ENCODE measurements at regions not wholly inside any gene's neighbourhood (a gene's known extent, or its start where the extent isn't known, plus 50 kb on each side); places are given as distances from the start of the nearest gene placed in this dataset.

GRCh38 chr13:20348018-20348417, 115.9 kb upstream of the GJB6 start:
- 36% methylated on average over 10 of the region's 10 CpGs for WGBS (ENCODE audit: low lambda C conversion rate)
- Histone ChIP-seq H3K79me2 (ENCODE audit: insufficient read depth) (no peaks in the 10 kb centered on the region), H3K9me3 (no peaks in the 10 kb centered on the region), H4K20me1 (ENCODE audit: insufficient read depth) (no peaks in the 10 kb centered on the region), H3K27ac (ENCODE audit: low read depth in 2 of 2, low read length in 1 of 2) (no peak overlapping the region), H3K9ac (no peak overlapping the region), H3K4me3 (ENCODE audit: low read depth in 2 of 2, low read length in 1 of 2) (no peak overlapping the region), H3K36me3 (replicated peaks in 1 of 2; ENCODE audit: control insufficient read depth in 1 of 2, insufficient read depth in 2 of 2, low read length in 1 of 2) (no peaks in the 10 kb centered on the region), H3K9me2 (no peaks in the 10 kb centered on the region), H3K4me2 (no peak overlapping the region), H3K27me3 (ENCODE audit: insufficient read depth) (no peaks in the 10 kb centered on the region), H2AFZ (ENCODE audit: low read depth) (no peak overlapping the region), H3K4me1 (ENCODE audit: control insufficient read depth in 1 of 2, insufficient read depth in 2 of 2, low read depth in 1 of 2, low read length in 1 of 2) (no peaks in the 10 kb centered on the region), H3F3A (replicated peaks; ENCODE audit: insufficient read depth) (peaks cover 3% of the 10 kb centered on the region)
- ChIA-PET CTCF (no interaction called here), POLR2A (no interaction called here)
- TF ChIP-seq JUND (IDR thresholded peaks at IDR 0.05) (no peak), NFIC (IDR thresholded peaks at IDR 0.05; ENCODE audit: borderline replicate concordance) (no peak), POLR2AphosphoS5 (IDR thresholded peaks at IDR 0.05; ENCODE audit: low read depth, low read length) (no peak), CHD2 (IDR thresholded peaks at IDR 0.05; ENCODE audit: low read length, partially characterized antibody) (no peak), TAF1 (IDR thresholded peaks at IDR 0.05; ENCODE audit: borderline replicate concordance, low read depth, low read length) (no peak), EZH2phosphoT487 (IDR thresholded peaks at IDR 0.05; ENCODE audit: borderline replicate concordance, low read depth) (no peak), TEAD4 (IDR thresholded peaks at IDR 0.05; ENCODE audit: borderline replicate concordance, insufficient read depth) (no peak), EP300 (IDR thresholded peaks at IDR 0.05; ENCODE audit: borderline replicate concordance in 1 of 2, low read depth in 1 of 2, low read length in 1 of 2) (no peak), SMC3 (IDR thresholded peaks at IDR 0.05; ENCODE audit: low read depth, low read length) (no peak), MXI1 (IDR thresholded peaks at IDR 0.05; ENCODE audit: low read depth, low read length) (no peak), MAX (IDR thresholded peaks at IDR 0.05; ENCODE audit: low read depth) (no peak)
- DNase-seq, result no peak

- Histone ChIP-seq H3K4me2 (no peak overlapping the region), H3K27me3 (ENCODE audit: insufficient read depth) (no peaks in the 10 kb centered on the region), H4K20me1 (ENCODE audit: insufficient read depth) (no peaks in the 10 kb centered on the region), H3K9me3 (no peaks in the 10 kb centered on the region), H3K4me1 (ENCODE audit: control insufficient read depth in 1 of 2, insufficient read depth in 2 of 2, low read depth in 1 of 2, low read length in 1 of 2) (no peaks in the 10 kb centered on the region), H3K9ac (no peak overlapping the region), H3K27ac (ENCODE audit: low read depth in 2 of 2, low read length in 1 of 2) (no peak overlapping the region), H3K9me2 (no peaks in the 10 kb centered on the region), H3K36me3 (replicated peaks in 1 of 2; ENCODE audit: control insufficient read depth in 1 of 2, insufficient read depth in 2 of 2, low read length in 1 of 2) (no peaks in the 10 kb centered on the region), H3K4me3 (ENCODE audit: low read depth in 2 of 2, low read length in 1 of 2) (no peak overlapping the region), H2AFZ (ENCODE audit: low read depth) (no peak overlapping the region), H3K79me2 (ENCODE audit: insufficient read depth) (no peaks in the 10 kb centered on the region), H3F3A (replicated peaks; ENCODE audit: insufficient read depth) (peaks cover 3% of the 10 kb centered on the region)
- WGBS (ENCODE audit: low lambda C conversion rate), result 78% methylated on average over 9 of the region's 10 CpGs
- ChIA-PET POLR2A (no interaction called here), CTCF (no interaction called here)
- TF ChIP-seq USF1 (IDR thresholded peaks at IDR 0.05; ENCODE audit: borderline replicate concordance, low read depth) (no peak), NFIC (IDR thresholded peaks at IDR 0.05; ENCODE audit: borderline replicate concordance) (no peak), SIN3A (IDR thresholded peaks at IDR 0.05; ENCODE audit: borderline replicate concordance, low read depth, low read length) (no peak), FOXJ3 (CRISPR knock-in tag; IDR thresholded peaks at IDR 0.05) (no peak), TAF1 (IDR thresholded peaks at IDR 0.05; ENCODE audit: borderline replicate concordance, low read depth, low read length) (no peak), RXRA (IDR thresholded peaks at IDR 0.05; ENCODE audit: borderline replicate concordance, low read depth) (no peak), FOXM1 (IDR thresholded peaks at IDR 0.05; ENCODE audit: low read depth) (no peak), YY1 (IDR thresholded peaks at IDR 0.05; ENCODE audit: low read depth) (no peak)
- DNase-seq, result no peak
These were observed 112.8 kb upstream of the GJB6 start for GRCh38 chr13:20344836-20345490.
